HG03103 (cell line): ENCODE measurements at regions not wholly inside any gene's neighbourhood (a gene's known extent, or its start where the extent isn't known, plus 50 kb on each side); places are given as distances from the start of the nearest gene placed in this dataset.

Experiments
- ATAC-seq: cut with Tn5 transposase; IDR thresholded peaks from one replicate; pipeline ENCODE4 v1.9.1; 2021; ENCODE audit warnings: low read depth; ENCODE audit not compliant: unreplicated experiment

DNA sequence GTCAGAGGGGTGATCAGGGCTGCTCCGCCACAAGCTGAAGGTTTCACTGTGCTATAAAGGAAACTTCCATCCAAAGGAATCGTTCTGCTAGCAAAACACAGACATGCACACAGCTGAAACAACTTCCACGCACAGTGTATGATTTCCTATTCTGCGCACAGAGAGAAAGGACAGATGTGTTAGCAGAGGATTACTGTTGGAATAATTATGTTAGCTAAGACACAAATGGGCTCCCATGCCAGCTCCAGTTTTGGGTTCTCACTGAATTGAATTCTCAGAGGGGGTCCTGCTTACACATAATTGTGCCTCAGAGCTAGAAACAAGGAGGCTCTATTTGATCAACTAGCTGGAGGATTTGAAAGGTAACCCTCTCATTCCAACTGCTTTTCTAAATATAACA, 352.4 kb downstream of the IRX2 start:
- ATAC-seq, result no peak

- no peak for ATAC-seq
These were observed 357.9 kb downstream of the IRX2 start for GRCh38 chr5:2393556-2393955.

DNA sequence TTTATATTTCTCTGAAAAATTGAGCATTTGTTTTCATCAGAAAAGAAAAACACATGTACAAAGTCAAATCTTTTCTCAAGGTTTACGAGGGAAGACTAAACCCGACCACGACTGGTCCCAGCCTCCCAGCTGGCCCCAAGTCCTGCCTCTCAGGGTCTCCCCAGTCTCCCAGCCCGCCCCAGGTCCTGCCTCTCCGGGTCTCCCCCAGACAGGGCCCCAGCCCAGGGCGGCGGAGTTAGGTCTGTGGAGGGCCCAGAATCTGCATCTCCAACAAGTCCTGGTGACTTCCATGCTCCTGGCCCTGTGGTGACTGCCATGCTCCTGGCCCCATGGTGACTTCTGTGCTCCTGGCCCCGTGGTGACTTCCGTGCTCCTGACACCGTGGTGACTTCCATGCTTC, 359.9 kb downstream of the IRX2 start:
- no peak for ATAC-seq

DNA sequence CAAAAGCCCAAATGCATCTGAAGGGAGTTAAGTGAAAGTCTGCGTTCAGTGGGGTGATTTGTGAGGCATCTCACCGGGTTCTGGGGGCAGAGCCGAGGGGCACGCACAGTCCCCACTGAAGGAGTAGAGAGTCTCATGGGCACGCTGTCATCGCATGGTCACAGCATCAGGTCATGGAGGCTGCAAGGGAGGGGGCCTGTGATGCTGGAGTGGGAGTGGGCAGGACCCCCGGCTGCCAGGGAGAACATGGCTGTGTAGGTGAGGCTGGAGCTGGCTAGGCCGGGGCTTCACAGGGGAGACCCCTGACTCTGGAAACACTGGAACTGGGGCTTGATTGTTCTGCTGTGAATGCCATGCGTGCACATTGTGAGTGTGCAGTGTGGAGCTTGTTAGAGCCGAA, 360.5 kb downstream of the IRX2 start:
- no peak for ATAC-seq

- no peak for ATAC-seq
These were observed 362.9 kb downstream of the IRX2 start for GRCh38 chr5:2388571-2388970.

DNA sequence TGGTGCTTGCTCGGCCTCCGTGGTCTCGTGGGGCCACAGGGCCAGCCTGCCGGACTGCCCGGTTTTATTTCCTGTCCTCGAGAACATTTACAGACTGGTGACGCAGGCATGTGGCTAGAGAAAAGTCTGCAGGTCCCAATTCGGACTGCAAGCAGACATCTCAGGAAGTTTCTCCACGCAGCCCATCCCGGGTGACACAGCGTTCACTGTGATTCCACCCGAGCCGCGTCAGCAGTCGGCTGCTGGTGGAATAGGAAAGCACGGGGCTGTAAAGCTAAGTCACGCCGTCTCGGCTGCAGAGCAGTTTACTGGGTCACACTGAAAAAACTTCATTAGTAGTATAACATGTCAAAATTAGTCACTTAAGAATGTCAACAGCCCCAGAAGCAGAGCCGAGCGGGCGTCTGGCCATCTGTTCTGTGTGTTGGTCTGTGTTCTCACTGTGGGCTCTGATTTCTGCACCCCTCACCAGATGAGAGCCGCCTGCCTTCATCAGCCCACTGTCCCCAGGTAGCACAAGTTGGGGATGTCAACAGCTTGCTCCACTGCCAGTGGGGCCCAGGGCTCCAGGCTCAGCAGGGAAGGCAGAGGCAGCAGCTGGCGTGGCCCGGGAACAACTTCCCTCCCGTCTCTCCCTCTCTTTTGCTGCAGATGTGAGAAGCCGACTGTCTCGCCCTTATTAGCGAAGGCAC, 363.7 kb downstream of the IRX2 start:
- no peak for ATAC-seq

GRCh38 chr5:2387250-2387633, 364.2 kb downstream of the IRX2 start:
- ATAC-seq, result no peak

DNA sequence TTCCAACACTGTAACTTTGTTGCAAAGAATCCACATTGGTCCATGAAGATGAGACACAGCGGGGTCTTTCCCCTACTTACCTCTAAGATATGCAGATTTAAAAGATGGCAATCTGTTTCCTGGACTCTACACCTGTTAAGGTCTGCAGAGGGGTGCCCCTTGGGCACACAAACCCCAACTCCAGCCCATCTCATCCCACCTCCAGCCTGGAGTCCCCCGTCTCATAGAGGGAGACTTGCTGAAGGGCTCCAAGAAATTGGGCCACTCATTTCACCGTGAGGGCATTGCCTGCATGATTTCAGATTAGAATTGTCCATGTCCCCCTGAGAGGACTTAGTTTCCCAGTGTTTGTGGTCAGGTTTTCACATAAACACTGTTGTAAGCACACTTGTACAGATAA, 365.7 kb downstream of the IRX2 start:
- ATAC-seq, result no peak

GRCh38 chr5:2383698-2384065, 367.8 kb downstream of the IRX2 start:
- ATAC-seq, result no peak

GRCh38 chr5:2382776-2383697, 368.4 kb downstream of the IRX2 start:
- ATAC-seq, result no peak

DNA sequence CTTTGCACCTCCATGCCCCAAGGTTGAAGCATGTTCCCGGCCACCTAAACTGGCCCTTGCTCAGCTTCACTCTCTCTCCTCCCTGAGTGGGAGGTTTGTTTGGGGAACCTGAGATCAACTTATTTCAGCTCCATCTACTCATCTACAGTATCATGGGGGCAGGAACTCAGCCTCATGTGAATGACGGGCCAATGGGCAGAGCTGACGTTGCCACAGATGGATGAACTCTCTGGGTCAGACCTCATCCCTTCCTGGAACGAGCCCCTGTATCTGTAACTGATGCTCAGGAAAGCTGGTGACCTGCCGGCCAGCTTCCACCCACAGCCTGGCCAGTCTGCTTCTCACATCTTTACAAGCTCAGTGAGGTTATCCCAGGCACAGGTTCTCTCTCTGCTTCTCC, 369.6 kb downstream of the IRX2 start:
- no peak for ATAC-seq

DNA sequence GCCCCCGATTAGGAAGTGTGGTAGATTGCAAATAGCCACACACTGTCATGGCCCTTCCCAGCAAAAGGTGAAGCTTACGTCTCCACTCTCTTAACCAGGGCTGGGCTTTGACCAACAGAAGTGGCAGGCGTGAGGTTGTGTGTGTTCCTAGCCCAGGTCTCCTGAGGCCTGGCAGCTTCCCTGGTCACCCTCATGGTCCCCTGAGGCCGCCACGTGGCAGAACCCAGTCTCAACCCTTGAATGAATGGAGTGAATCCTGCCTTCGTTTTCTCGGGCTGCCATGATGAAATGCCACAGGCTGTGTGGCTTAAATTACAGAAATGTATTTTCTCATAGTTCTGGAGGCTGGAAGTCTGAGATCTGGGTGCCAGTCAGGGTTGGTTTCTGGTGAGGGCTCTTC, 370.4 kb downstream of the IRX2 start:
- ATAC-seq, result no peak

DNA sequence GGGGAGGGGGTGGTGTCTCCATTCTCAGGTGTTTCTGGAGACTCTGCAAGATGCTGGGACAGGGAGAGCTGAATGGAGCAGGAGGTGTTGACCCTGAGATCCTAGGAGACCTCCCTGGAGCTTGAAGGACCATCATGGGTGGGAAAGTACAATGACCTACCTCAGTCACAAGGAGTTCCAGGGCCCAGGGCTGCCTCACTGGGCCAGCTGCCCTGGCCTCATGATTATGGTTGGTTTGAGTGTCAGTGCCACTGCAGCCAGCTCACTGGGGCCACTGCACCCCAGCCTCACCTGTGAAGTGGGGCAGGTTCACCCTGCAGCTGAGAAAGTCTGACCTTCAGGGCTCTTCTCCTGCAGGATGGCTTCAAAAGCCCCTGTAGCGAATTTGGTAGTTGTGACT, 372.5 kb downstream of the IRX2 start:
- ATAC-seq, result no peak

DNA sequence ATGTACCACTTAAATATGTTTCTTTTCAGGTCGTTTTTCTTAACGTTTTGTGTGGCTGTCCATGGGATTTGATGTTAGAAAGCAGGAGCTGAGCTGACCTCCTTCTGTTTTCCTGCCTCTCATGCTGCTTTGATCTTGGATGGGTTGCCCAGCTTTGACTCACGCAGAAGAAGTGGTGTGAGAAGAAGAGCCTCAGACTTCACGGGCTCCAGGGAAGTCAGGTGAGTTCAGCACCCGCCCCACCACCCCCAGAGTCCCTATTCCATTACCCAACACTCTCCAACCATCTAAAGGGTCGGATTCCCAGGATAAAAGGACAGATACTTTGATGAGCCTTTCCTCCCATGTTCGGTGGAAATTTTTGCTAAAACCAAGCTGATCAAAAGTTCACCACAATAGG, 373.4 kb downstream of the IRX2 start:
- no peak for ATAC-seq

GRCh38 chr5:2376486-2376885, 375.0 kb downstream of the IRX2 start:
- no peak for ATAC-seq

DNA sequence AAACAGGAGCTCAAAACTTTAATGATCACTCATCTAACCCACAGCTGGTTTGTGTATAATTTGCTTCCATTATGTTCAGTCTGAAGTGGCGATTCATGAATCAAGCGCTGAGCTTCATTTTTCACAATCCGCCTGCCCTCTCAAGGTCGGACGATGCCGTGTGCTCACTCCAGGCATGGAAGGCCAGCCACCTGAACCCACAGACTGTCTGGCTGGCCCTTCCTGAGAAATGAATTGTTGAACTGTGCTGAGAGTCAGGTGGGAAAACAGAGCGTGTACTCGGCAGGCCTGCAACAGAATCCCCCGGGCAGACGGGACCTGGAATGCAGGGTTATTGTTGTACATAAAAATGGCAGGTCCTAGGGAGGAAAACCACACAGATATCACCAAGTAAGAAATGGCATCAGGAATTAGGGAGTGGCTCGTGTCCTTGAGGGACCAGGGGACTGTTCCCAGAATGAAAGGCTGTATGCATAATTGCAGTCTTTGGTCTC, 375.7 kb downstream of the IRX2 start:
- no peak for ATAC-seq

DNA sequence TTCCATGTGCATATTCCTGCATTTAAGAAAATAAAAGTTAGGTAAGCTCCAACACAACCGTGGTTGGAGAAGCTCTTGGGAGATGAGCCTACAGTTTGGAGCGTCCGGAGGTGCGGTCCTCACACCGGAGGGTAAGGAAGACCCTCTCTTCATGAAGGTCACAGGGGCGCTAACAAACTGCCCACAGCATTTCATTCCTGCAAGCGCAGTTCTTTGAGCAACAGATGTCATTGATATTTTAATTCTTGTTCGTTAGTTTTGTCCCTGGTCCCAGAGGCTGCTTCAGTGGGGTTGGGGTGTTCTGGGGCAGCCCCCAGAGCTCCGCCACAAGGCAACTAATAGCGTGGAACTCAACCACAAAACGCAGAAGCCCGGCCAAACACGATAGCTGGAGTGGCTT, 376.2 kb downstream of the IRX2 start:
- no peak for ATAC-seq

DNA sequence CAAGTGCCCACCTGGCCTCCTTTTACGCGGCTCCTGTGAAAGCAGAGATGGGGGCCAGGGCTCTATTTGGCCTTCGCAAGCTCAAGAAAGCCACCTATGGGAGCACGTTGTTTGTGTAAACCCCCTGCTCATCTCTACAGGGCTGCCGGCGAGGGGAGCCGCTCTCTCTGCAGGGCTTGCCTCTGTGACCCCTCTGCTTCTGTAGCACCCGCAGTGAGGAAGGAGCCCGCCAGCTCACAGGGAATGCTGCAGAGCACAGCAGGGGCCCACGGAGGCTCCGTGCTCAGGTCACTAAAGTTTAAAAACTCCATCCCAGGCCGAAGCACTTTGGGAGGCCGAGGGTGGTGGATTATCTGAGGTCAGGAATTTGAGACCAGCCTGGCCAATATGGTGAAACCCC, 376.8 kb downstream of the IRX2 start:
- no peak for ATAC-seq

GRCh38 chr5:2373631-2374030, 377.8 kb downstream of the IRX2 start:
- ATAC-seq, result no peak

GRCh38 chr5:2371419-2371710, 380.1 kb downstream of the IRX2 start:
- no peak for ATAC-seq

DNA sequence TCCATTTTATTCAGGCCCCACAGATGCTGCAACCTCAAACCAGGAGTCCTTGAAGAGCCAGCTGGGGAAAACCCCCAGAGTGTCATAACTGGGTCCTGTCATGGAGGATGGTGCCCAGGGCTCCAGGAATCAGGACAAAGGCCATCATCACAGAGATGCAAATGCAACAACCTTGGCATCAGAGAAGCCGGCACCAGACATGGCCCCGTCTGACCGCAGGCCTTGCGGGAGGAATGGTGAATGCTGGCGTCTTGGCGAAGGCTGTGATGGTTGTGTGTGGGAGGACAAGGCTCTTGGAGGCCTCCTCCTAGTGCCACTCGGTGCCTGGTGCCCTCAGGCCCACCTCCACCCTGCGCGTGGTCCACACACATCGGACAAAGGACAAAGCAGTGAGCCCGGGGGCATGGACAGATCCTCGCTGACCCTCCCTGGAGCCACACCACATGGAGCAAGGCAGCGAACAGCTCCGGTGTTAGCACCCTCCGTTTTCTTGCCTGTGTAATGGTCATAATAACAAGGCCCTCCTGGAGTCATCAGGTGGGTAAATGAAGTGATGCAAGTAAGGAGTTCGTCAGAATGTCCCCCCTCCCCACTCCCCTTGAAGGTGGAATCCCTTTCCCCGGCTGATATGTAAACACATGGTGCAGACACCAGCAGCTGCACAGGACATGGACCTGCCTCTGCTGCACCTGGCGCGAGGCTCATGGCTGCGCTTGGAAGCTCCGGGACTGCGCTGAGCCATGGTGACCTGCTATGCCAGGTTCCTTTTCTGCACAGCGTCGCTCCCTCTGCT, 380.7 kb downstream of the IRX2 start:
- ATAC-seq, result no peak
